Thymus (tissue), 11 donors: ENCODE measurements at regions not wholly inside any gene's neighbourhood (a gene's known extent, or its start where the extent isn't known, plus 50 kb on each side); places are given as distances from the start of the nearest gene placed in this dataset.

Source experiments
- DNase-seq, 9 donors: peaks; one replicate each; pipeline ENCODE4 v3.0.0-alpha.2; 2013; ENCODE audit warnings: low spot score in 9 of 9, low read depth in 6 of 9, missing footprints in 1 of 9
- H3K27ac ChIP-seq, 2 donors: one replicate each; pipeline ENCODE4 v1.5.1; 2013; ENCODE audit warnings: control low read depth in 1 of 2, low read depth in 1 of 2, low read length in 1 of 2, mild to moderate bottlenecking in 1 of 2, moderate library complexity in 1 of 2
- H3K27me3 ChIP-seq, 2 donors: one replicate each; pipeline ENCODE4 v1.5.1; 2013; ENCODE audit warnings: low read length in 1 of 2; ENCODE audit not compliant: control insufficient read depth in 2 of 2, insufficient read depth in 1 of 2
- H3K36me3 ChIP-seq, 2 donors: one replicate each; pipeline ENCODE4 v1.5.1; 2013; ENCODE audit warnings: low read length in 1 of 2, mild to moderate bottlenecking in 1 of 2, moderate library complexity in 1 of 2; ENCODE audit not compliant: control insufficient read depth in 2 of 2, insufficient read depth in 2 of 2
- H3K4me1 ChIP-seq, 2 donors: one replicate each; pipeline ENCODE4 v1.5.1; 2013; ENCODE audit warnings: low read length in 2 of 2; ENCODE audit not compliant: control insufficient read depth in 2 of 2, insufficient read depth in 2 of 2
- H3K4me3 ChIP-seq, 2 donors: one replicate each; pipeline ENCODE4 v1.5.1; 2013; ENCODE audit warnings: low read length in 2 of 2, control low read depth in 1 of 2, mild to moderate bottlenecking in 1 of 2
- H3K9me3 ChIP-seq, 2 donors: one replicate each; pipeline ENCODE4 v1.5.1; 2013; ENCODE audit warnings: low read length in 1 of 2, mild to moderate bottlenecking in 1 of 2; ENCODE audit not compliant: control insufficient read depth in 2 of 2, insufficient read depth in 1 of 2
- WGBS: extraction: QIAGEN DNeasy Blood & Tissue Kit; methylation state at CpG from one replicate; pipeline ENCODE4 v1.1.7; 2013; 5-methylcytosine and 5-hydroxymethylcytosine counted together
- donor health status: healthy.

DNA sequence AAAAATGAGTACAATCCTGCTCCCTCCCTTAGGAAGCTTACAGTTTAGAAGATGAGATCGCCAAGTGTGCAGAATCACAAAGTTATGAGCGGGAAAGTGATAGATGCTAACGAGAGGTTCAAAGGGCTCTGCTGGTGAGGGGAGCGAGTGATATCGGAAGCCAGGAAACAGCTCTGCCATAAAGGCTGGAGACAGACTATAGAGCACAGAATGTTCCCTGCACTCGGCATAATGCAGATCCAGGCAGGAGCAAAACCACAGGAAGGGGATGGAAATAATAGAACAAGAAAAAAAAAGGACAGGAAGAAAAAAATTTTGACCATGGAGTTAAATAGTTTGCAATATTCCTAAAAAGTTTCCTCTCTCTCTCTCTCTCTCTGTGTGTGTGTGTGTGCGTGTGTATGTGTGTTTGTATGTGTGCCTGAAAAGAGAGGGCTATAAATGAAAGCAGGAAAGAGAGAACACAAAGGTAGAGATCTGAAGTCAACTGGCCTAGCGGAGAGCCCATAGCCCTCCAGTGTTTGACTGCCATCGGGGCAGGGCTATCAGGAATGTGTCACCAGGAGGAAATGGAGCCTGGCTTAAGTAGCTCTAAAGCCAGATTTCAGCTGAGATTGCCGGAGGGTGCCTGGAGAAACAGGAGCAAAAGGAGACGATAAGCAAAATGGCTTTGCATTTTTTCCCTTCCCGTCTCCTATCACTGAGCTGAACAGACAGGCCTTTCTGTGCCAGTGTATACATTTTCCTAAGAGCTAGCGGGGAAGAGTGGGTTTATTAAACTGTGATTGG is 175.8 kb upstream of the LYZL1 start:
- Histone ChIP-seq H3K27me3 (no peaks in the 10 kb centered on the region), H3K4me3 (no peak overlapping the region), H3K27ac (no peak overlapping the region), H3K36me3 (no peaks in the 10 kb centered on the region), H3K4me1 (no peaks in the 10 kb centered on the region), H3K9me3 (no peaks in the 10 kb centered on the region)
- DNase-seq: no peak
- WGBS: 87% methylated on average over 13 of the region's 13 CpGs

GRCh38 chr10:29113616-29113945 is 175.3 kb upstream of the LYZL1 start:
- H3K27ac ChIP-seq: no peak overlapping the region
- H3K27me3 ChIP-seq: no peaks in the 10 kb centered on the region
- no peak for DNase-seq
- H3K9me3 ChIP-seq: no peaks in the 10 kb centered on the region
- H3K4me3 ChIP-seq: no peak overlapping the region
- 79% methylated on average over 8 of the region's 8 CpGs for WGBS
- H3K36me3 ChIP-seq: no peaks in the 10 kb centered on the region
- no peaks in the 10 kb centered on the region for H3K4me1 ChIP-seq

GRCh38 chr10:29114141-29114540 is 174.7 kb upstream of the LYZL1 start:
- no peaks in the 10 kb centered on the region for H3K36me3 ChIP-seq
- no peaks in the 10 kb centered on the region for H3K9me3 ChIP-seq
- no peaks in the 10 kb centered on the region for H3K4me1 ChIP-seq
- H3K27me3 ChIP-seq: no peaks in the 10 kb centered on the region
- H3K4me3 ChIP-seq: no peak overlapping the region
- 92% methylated on average over 7 of the region's 7 CpGs for WGBS
- no peak for DNase-seq
- H3K27ac ChIP-seq: no peak overlapping the region

GRCh38 chr10:29117781-29118180 is 171.1 kb upstream of the LYZL1 start:
- Histone ChIP-seq H3K36me3 (no peaks in the 10 kb centered on the region), H3K4me1 (no peaks in the 10 kb centered on the region), H3K9me3 (no peaks in the 10 kb centered on the region), H3K4me3 (no peak overlapping the region), H3K27ac (no peak overlapping the region), H3K27me3 (no peaks in the 10 kb centered on the region)
- DNase-seq: no peak

- no peaks in the 10 kb centered on the region for H3K27me3 ChIP-seq
- H3K4me1 ChIP-seq: no peaks in the 10 kb centered on the region
- WGBS: 77% methylated on average over 8 of the region's 8 CpGs
- no peaks in the 10 kb centered on the region for H3K36me3 ChIP-seq
- H3K4me3 ChIP-seq: no peak overlapping the region
- DNase-seq: peak in 5 of 9 donors; percentile 2 to 27 (median 14)
- no peaks in the 10 kb centered on the region for H3K9me3 ChIP-seq
- no peak overlapping the region for H3K27ac ChIP-seq
Observed at GRCh38 chr10:29119374-29119773, 169.5 kb upstream of the LYZL1 start.

DNA sequence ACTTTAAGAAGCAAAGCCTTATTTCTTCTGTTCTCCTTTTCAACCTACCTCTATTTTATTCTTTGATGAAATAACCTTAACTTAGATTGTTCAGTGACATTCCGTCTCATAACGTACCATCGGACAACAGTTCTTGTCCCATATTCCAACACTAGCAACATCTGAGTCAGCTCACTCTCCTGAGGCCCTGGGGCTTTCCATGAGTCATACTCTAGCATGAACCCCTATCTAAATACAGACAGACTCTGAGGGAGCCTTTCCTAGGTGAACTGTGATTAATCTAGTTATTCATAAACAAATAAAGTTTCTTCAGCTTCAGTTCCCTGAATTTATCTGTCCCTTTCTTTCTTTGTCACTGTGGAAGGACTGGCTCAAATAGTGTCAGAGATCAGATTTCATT is 168.7 kb upstream of the LYZL1 start:
- H3K27me3 ChIP-seq: no peaks in the 10 kb centered on the region
- H3K36me3 ChIP-seq: no peaks in the 10 kb centered on the region
- no peaks in the 10 kb centered on the region for H3K9me3 ChIP-seq
- no peak overlapping the region for H3K27ac ChIP-seq
- H3K4me3 ChIP-seq: no peak overlapping the region
- H3K4me1 ChIP-seq: no peaks in the 10 kb centered on the region
- WGBS: 95% methylated on average over 3 of the region's 3 CpGs
- no peak for DNase-seq

DNA sequence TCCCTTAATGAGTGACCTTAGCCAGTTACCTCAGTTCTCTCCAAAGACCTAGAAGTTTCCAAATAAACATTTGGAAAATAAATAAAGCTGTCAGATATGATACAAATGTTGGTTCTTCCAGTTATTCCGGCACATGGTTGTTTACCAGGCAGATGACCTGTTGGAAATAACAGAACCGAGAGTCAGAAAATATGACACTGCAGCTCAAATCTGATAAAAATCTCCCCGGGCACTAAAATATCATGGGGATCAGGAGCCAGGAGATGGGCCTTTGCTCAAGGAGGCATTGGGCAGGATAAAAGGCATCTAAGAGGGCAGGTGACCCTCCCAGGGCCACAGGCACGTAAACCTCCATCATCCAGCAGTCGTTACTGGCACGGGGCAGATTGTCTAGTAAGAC is 164.0 kb upstream of the LYZL1 start:
- Histone ChIP-seq H3K36me3 (no peaks in the 10 kb centered on the region), H3K27ac (no peak overlapping the region), H3K27me3 (no peaks in the 10 kb centered on the region), H3K4me1 (no peaks in the 10 kb centered on the region), H3K9me3 (no peaks in the 10 kb centered on the region), H3K4me3 (no peak overlapping the region)
- no peak for DNase-seq
- WGBS: 96% methylated on average over 6 of the region's 6 CpGs

GRCh38 chr10:29127037-29127700 is 161.7 kb upstream of the LYZL1 start:
- no peaks in the 10 kb centered on the region for H3K9me3 ChIP-seq
- DNase-seq: no peak
- no peaks in the 10 kb centered on the region for H3K4me1 ChIP-seq
- WGBS: 78% methylated on average over 7 of the region's 7 CpGs
- H3K27ac ChIP-seq: no peak overlapping the region
- H3K4me3 ChIP-seq: no peak overlapping the region
- H3K27me3 ChIP-seq: no peaks in the 10 kb centered on the region
- no peaks in the 10 kb centered on the region for H3K36me3 ChIP-seq

GRCh38 chr10:29127731-29128130 is 161.1 kb upstream of the LYZL1 start:
- H3K27me3 ChIP-seq: no peaks in the 10 kb centered on the region
- H3K9me3 ChIP-seq: no peaks in the 10 kb centered on the region
- no peak overlapping the region for H3K27ac ChIP-seq
- H3K4me3 ChIP-seq: no peak overlapping the region
- H3K4me1 ChIP-seq: no peaks in the 10 kb centered on the region
- no peaks in the 10 kb centered on the region for H3K36me3 ChIP-seq
- WGBS: 61% methylated on average over 3 of the region's 3 CpGs
- no peak for DNase-seq
